Cardiac fibroblast (primary cell): ENCODE measurements at regions not wholly inside any gene's neighbourhood (a gene's known extent, or its start where the extent isn't known, plus 50 kb on each side); places are given as distances from the start of the nearest gene placed in this dataset.
A peak's percentile ranks its signal among the peaks of the same experiment; 100 is the strongest.

Experiments
- DNase-seq, 2 donors: peaks; one replicate each; pipeline versions ENCODE4 v3.0.0 to v3.0.0-alpha.2; 2010; ENCODE audit warnings: low read depth in 2 of 2
- H3K4me3 ChIP-seq, 2 donors: replicated peaks in 1 of 2; 1 replicate in 1 of 2; 2 replicates in 1 of 2; pipeline ENCODE4 v1.5.1; 2011; ENCODE audit warnings: low read depth in 2 of 2, low read length in 2 of 2, mild to moderate bottlenecking in 2 of 2, moderate library complexity in 1 of 2
- CTCF ChIP-seq: IDR thresholded peaks from one replicate; pipeline ENCODE4 v1.5.1; 2011; ENCODE audit warnings: low read depth, mild to moderate bottlenecking, low read length, inconsistent platforms

DNA sequence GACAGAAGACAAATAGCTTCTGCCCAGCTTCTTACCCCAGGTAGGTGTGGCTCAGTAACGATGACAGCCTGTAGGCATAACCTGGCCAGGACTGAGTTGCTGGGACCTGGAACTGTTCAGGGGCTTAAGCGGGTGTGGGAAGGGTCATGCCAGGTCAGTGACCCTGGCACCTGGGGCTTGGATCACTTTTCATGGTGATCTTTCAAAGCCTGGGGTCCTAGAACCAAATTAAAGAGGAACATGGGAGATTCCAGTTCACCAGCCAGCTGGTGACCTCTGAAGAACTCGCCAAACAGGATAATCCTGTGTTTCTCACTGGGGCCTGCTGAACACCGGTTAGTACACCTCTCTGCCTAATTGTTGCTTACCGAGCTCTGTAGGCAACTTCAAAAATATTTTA, 102.6 kb upstream of the LMNTD1 start:
- TF ChIP-seq CTCF, result no peak
- DNase-seq, result no peak
- H3K4me3 ChIP-seq, result no peak overlapping the region

- no peak for DNase-seq
- no peak for TF ChIP-seq CTCF
- H3K4me3 ChIP-seq, result no peak overlapping the region
Observed at GRCh38 chr12:25659621-25660020, 106.5 kb upstream of the LMNTD1 start.

DNA sequence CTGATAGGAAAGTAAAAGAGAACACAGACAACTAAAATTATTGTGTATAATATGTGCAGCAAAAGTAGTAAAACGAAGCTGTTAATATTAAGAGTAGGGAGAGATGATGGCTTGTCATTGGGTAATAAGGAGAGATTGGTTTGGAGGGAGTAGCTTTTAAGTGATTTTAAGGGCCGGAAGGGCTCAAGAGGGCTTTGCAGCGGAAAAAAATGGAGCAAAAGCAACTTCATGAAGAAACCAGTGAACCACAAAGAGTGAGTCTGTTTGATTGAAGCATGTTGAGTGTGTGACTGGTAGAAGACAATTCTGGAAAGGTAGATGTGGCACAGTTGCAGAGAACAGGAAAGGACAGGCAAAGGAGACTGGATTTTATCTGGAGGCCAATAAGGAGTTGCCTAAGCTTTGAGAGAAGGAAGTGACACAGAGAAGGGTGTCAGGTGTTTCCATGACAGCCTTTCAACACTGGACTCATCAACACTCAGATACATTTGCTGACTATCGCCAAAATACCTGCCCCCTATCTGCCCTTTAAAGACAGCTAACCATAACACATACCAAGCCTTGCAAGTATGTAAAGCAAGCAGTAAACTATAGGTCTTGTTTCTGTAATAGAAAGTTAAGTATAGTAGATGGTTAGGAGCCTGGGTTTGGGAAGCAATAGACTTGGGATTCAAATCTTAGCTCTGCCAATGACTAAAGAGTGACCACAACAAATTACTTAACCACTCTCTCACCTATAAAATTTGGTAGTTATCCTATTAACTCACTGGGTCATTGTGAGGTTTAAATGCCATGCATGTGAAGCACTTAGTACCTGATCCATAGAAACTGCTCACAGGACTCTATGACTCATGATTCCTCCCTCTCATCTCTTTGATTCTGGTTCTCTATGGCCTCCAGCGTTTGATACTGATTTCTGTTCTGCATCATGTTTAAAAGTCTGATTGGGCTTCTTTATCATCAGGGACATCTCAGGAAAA, 117.3 kb upstream of the LMNTD1 start:
- DNase-seq, result peak in 1 of 2 donors; percentile 14

GRCh38 chr12:25675808-25676207, 122.7 kb upstream of the LMNTD1 start:
- no peak for TF ChIP-seq CTCF
- H3K4me3 ChIP-seq, result no peak overlapping the region
- DNase-seq, result peak in 1 of 2 donors; percentile 52

More for the DNA sequence above, 117.3 kb upstream of the LMNTD1 start:
- no peak overlapping the region for H3K4me3 ChIP-seq
- TF ChIP-seq CTCF, result no peak

GRCh38 chr12:25677232-25677937, 124.3 kb upstream of the LMNTD1 start:
- TF ChIP-seq CTCF, result peak; percentile 49
- peak in 1 of 2 donors; percentile 62 for DNase-seq
- H3K4me3 ChIP-seq, result no peak overlapping the region

GRCh38 chr12:25681580-25681979, 128.5 kb upstream of the LMNTD1 start:
- no peak for TF ChIP-seq CTCF
- no peak for DNase-seq
- H3K4me3 ChIP-seq, result no peak overlapping the region
